B cell (primary cell): ENCODE measurements at regions not wholly inside any gene's neighbourhood (a gene's known extent, or its start where the extent isn't known, plus 50 kb on each side); places are given as distances from the start of the nearest gene placed in this dataset.

Experiments used
- EZH2 ChIP-seq: IDR thresholded peaks from 2 replicates; pipeline ENCODE4 v1.6.1; 2012; ENCODE audit warnings: borderline replicate concordance, low read depth, mild to moderate bottlenecking, moderate library complexity, low read length; ENCODE audit not compliant: insufficient read depth, poor library complexity, severe bottlenecking
- TF ChIP-seq, protein P1 (sequence below): fragments of 200-600 bp; IDR thresholded peaks from one replicate; pipeline ENCODE4 v1.8.0; 2022; ENCODE audit warnings: antibody characterized with exemption, mild to moderate bottlenecking

DNA sequence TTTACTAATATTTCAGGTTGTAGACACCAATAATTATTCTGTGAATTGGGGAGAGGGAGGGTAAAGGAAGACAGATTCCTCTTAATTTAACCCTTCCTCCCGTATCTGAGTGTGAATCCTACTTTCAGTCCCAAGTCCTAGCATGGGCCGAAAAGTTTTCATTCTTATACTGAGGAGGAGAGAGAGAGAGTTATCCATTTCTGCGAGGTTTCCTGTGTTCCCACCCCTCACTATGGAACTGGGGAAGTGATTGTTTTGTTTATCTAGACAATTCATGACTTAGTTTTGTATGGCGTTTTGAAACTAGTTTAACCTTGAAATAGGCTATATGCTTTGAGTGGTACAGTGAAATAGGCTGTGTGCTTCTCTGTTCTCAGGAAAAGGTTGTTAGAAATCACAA is 134.0 kb upstream of the DPYD start:
- TF ChIP-seq, protein P1, sequence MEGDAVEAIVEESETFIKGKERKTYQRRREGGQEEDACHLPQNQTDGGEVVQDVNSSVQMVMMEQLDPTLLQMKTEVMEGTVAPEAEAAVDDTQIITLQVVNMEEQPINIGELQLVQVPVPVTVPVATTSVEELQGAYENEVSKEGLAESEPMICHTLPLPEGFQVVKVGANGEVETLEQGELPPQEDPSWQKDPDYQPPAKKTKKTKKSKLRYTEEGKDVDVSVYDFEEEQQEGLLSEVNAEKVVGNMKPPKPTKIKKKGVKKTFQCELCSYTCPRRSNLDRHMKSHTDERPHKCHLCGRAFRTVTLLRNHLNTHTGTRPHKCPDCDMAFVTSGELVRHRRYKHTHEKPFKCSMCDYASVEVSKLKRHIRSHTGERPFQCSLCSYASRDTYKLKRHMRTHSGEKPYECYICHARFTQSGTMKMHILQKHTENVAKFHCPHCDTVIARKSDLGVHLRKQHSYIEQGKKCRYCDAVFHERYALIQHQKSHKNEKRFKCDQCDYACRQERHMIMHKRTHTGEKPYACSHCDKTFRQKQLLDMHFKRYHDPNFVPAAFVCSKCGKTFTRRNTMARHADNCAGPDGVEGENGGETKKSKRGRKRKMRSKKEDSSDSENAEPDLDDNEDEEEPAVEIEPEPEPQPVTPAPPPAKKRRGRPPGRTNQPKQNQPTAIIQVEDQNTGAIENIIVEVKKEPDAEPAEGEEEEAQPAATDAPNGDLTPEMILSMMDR, result no peak
- TF ChIP-seq EZH2, result no peak
